ENCODE measurements at regions not wholly inside any gene's neighbourhood (a gene's known extent, or its start where the extent isn't known, plus 50 kb on each side); places are given as distances from the start of the nearest gene placed in this dataset.

- 53 to 78% (median 64%) methylated on average over 2 of the region's 2 CpGs for WGBS, 5 donors
- TF ChIP-seq EP300 (IDR thresholded peaks at IDR 0.05): no peak
- TF ChIP-seq CTCF (IDR thresholded peaks at IDR 0.05): no peak
- no peak for TF ChIP-seq POLR2AphosphoS5 (IDR thresholded peaks at IDR 0.05)
- no peak for TF ChIP-seq POLR2A (IDR thresholded peaks at IDR 0.05)
- intact Hi-C loops (cut with DNase I; ENCODE audit: low total_unique reads): no loop called here
These were observed 110.2 kb upstream of the C1GALT1C1 start for GRCh38 chrX:120740072-120740471.

GRCh38 chrX:120739300-120739699 lies 109.4 kb upstream of the C1GALT1C1 start:
- H3K36me3 ChIP-seq: no peaks in the 10 kb centered on the region
- no peak overlapping the region for H3K27ac ChIP-seq
- H3K4me3 ChIP-seq: no peak overlapping the region
- no peaks in the 10 kb centered on the region for H3K4me1 ChIP-seq
- no peaks in the 10 kb centered on the region for H3K9me3 ChIP-seq
- TF ChIP-seq CTCF (IDR thresholded peaks at IDR 0.05) (no peak), EP300 (IDR thresholded peaks at IDR 0.05) (no peak), POLR2AphosphoS5 (IDR thresholded peaks at IDR 0.05) (no peak), POLR2A (IDR thresholded peaks at IDR 0.05) (no peak)
- no peak for DNase-seq
- intact Hi-C loops (cut with DNase I; ENCODE audit: low total_unique reads): no loop called here
- no peaks in the 10 kb centered on the region for H3K27me3 ChIP-seq

More at GRCh38 chrX:120740072-120740471, 110.2 kb upstream of the C1GALT1C1 start:
- no peaks in the 10 kb centered on the region for H3K9me3 ChIP-seq
- no peaks in the 10 kb centered on the region for H3K27me3 ChIP-seq
- no peak for DNase-seq
- no peaks in the 10 kb centered on the region for H3K4me1 ChIP-seq
- H3K27ac ChIP-seq: no peak overlapping the region
- H3K36me3 ChIP-seq: no peaks in the 10 kb centered on the region
- H3K4me3 ChIP-seq: no peak overlapping the region

- no peak for DNase-seq
- 39 to 79% (median 45%) methylated on average over 1 of the region's 1 CpG for WGBS, 5 donors
- no peaks in the 10 kb centered on the region for H3K27me3 ChIP-seq
- H3K4me1 ChIP-seq: no peaks in the 10 kb centered on the region
- H3K4me3 ChIP-seq: no peak overlapping the region
- no peak overlapping the region for H3K27ac ChIP-seq
- H3K36me3 ChIP-seq: no peaks in the 10 kb centered on the region
- intact Hi-C loops (cut with DNase I; ENCODE audit: low total_unique reads): no loop called here
- TF ChIP-seq CTCF (IDR thresholded peaks at IDR 0.05) (no peak), POLR2AphosphoS5 (IDR thresholded peaks at IDR 0.05) (no peak)
- peaks cover 0 to 11% (median 0%) of the 10 kb centered on the region in 4 donors for H3K9me3 ChIP-seq
These were observed 107.1 kb upstream of the C1GALT1C1 start for GRCh38 chrX:120736989-120737388.

- H3K27me3 ChIP-seq: no peaks in the 10 kb centered on the region
- no peak for TF ChIP-seq EP300 (IDR thresholded peaks at IDR 0.05)
- TF ChIP-seq POLR2A (IDR thresholded peaks at IDR 0.05): no peak
- TF ChIP-seq CTCF (IDR thresholded peaks at IDR 0.05): no peak
- no peak for TF ChIP-seq POLR2AphosphoS5 (IDR thresholded peaks at IDR 0.05)
- H3K36me3 ChIP-seq: no peaks in the 10 kb centered on the region
- intact Hi-C loops (cut with DNase I; ENCODE audit: low total_unique reads): no loop called here
- no peaks in the 10 kb centered on the region for H3K4me1 ChIP-seq
- no peak for DNase-seq
- H3K27ac ChIP-seq: no peak overlapping the region
- H3K4me3 ChIP-seq: no peak overlapping the region
- H3K9me3 ChIP-seq: peaks cover 0 to 12% (median 0%) of the 10 kb centered on the region in 4 donors
- WGBS, 5 donors: 93 to 100% (median 100%) methylated on average over 2 of the region's 2 CpGs
These were observed 106.1 kb upstream of the C1GALT1C1 start for GRCh38 chrX:120735966-120736365.

All from stomach (tissue), 8 donors.